SIG-M5 treated with dmso at 0.1 percent for 504 hours (cell line): ENCODE measurements at regions not wholly inside any gene's neighbourhood (a gene's known extent, or its start where the extent isn't known, plus 50 kb on each side); places are given as distances from the start of the nearest gene placed in this dataset.
"Not testable (repeated sequence)": the region's sequence is repeated elsewhere in the genome, so short reads cannot be mapped to it uniquely, and the experiment has no call there.

Source experiments
- DNase-seq: peaks from one replicate; lab custom pipeline; 2025; ENCODE audit not compliant: unreplicated experiment; lab: John Stamatoyannopoulos, UW

DNA sequence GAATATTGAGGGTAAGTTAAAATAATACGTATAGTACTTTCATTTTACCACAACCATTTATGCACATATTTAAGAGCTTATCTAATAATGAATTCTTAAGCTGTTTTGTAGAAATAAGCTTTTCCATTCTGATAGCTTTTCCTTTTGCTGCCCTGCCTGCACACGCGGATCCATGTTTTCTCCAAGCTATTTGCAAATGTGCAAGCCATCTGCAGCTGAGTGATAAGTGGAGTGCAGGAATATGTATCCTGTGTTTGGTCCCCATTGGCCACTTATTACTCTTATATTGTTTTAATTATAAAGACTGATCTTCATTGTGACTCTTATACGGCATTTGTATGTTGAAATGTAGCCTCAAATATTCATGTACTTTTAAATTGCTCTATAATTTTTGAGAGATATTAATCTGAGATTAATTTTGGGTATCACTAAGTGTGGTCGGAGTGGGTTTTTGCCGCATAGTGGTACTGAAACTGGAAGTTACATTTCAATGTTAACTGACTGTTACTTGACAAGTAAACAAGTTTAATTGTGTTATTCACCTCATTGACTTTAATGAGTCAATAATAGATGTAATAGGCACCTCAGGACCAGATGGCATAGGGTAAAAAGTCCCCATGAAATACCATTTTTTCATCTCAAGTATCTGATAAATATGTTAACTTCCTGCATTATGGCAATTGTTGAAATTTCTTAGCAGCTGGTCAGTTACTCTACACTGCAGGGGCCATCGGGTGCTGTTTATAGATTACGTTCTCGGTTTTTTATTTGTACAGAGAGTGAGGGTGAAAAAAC is 1567.4 kb downstream of the EFNB2 start:
- no peak for DNase-seq

DNA sequence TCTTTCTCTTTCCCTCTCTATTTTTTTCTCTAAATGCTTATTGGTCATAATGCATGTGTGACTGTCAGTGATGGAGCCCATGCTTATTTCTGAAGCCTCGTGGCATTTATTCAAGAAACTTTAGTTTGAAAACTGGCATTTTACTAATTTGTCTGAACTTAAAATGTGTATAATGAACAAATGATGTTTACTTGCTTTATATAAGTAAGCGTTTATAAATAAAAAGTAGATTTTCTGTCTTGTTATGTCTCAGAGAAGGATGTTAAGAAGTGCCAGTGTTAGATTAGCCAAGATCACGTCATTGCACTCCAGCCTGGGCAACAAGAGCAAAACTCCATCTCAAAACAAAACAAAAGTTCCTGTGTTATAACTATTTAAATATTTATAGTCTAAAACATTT is 1568.1 kb downstream of the EFNB2 start:
- DNase-seq, result no peak

DNA sequence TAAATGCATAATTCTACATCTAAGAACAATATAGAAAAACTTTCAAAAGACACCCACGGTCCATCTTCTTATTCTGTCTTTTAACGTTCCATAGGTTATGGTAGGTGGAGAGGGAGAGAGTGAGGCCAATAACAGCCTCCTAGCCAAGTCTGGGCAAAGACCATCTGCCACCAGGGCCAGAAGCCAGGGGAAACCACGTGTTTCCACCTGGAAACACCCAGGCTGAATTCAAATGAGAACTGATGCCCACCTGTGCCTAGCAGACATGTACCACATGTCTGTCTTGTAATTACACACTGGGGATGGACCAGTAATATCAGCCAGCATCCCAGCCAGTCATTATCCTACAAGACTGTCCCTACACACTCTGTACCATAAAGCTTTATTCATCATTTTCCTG is 1573.1 kb downstream of the EFNB2 start:
- DNase-seq, result no peak

DNA sequence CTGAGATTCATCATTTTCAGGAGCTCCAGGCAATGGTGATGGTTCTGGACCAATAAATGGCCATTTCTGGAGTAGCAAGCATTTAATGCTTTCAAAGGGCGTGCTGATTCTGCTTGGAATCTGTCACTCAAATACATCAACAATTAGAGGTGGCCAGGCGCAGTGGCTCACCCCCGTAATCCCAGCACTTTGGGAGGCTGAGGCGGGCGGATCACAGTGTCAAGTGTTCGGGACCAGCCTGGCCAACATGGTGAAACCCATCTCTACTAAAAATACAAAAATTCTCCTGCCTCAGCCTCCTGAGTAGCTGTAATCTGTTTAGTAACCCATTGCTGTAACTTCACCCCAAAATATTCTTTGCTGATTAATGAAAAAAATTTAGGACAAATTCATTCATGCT is 1574.2 kb downstream of the EFNB2 start:
- no peak for DNase-seq

DNA sequence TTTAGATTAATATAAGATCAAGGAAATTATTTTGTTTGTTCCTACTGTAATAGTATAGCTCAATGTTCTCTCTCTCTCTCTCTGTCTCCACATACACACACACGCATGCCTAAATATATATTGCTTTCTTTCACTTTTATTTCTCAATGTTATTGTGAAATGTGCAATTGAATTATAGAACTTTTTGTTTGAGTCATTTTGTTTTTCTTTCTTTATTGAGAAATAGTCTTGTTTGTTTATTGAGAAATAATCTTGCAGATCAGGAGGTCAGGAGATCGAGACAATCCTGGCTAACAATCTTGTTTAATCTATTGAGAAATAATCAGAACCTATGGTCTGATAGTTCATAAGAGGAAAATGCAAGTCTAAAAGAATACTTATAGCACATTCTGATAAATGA is 1581.3 kb downstream of the EFNB2 start:
- DNase-seq, result peak; percentile 61

DNA sequence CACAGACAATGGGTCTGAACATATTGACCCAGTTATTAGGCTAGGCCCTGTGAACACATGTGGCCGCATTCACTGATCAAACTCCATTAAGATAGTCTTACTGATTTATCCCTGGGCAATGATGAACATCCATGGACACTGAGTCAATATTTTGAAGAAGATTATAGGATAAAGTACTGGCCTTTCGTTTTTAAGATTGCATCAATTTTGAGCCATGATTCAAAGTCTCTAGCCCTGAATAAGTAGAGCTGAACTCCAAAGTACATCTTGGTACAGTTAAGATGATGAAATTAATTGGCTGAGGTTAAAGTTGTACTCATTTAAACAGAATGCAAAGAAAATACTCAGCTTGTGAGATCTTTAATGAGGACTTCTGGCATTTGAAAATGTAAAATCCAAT is 1581.9 kb downstream of the EFNB2 start:
- peak; percentile 23 for DNase-seq

DNA sequence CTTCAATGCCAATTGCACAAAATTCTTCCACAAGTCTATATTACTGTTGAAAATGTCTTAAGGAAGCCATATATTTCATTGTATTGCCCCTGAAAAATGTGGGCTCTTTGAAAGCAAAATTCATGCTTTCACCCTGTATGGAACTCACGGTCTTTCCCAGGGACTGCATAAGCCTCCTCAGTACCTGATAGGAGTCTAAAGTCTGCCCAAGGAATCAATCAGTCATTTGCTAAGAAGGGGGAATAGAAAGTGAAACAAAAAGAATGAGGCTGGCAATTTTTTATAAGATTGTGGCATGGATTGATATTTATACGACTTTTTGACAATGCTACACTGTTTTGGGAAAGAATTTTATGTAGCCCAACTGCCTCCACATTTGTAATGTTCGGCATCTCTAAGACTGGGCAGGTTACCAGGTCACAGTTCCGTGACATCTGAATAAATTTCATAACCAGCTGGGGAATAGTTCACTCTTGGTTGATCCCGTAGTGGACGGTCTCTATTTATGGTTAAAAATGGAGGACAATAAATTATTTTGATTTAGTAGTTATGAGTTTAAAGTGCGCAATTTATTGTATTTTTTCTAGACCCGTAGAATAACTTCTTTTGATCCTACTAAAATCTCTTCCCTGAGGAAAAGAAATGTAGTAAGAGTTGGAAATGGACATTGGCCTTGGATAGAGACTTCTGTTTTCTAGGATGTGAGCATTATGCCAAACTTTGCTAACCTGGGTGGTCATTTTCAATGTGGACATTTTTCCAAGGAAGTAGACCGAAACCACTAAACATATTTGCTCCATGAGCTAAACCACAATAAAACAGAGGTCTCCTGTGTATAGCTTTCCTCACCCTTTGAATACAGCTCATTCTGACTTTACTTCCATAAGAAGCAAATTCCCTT is 1585.4 kb downstream of the EFNB2 start:
- DNase-seq, result no peak

DNA sequence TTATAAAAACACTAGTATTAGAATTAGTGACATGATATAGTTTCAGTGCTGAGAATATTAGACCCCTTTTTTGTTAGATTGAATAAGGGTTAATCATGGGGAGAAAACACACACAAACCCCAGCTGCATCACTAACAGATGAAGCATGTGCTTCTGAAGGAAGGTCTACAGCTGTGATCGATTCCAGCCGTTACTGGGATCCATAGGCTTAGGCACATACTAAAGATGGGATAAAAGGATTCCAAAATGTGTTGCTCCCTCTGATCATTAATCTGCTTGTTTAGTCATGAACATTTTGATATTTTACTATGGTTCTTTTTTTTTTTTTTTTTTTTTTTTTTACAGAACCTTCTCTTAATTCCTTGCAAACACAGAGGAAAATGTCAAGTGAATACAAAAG is 1591.3 kb downstream of the EFNB2 start:
- no peak for DNase-seq

DNA sequence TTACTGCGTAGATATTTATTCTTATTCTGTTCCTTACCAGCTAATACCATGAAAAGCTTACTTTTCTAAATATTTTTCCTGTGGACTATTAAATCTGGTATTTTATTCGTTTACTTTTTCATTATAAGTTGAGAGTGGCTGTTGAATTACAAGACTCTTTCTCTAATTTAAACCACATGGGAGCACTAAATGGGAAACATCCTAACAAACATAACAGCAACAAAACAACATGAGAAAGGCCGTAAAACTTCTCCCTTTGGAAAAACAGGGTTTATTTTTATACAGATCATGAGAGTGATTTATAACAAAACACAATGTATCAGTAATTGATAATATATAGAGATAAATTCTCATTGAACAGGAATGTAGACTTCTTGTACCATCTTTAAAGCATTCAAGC is 1592.1 kb downstream of the EFNB2 start:
- DNase-seq, result no peak

DNA sequence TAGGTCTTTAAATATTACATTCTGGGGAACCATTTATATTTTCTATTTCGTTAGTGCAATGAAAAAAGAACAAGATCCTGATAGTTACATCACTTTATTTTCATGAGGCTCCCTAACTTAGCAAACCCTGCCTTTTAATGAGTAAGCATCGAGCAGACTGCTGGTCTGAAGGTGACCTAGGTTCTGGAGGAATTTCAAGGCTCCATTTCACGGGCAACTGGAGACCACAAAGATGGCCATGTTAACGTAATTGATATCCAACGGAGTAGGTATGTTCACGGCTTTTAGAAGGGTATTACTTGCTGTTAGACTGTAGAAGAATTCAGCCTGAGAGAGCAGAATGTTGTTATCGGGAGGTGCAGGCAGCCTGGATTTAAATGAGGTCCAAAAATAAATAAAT is 1597.6 kb downstream of the EFNB2 start:
- DNase-seq, result no peak

DNA sequence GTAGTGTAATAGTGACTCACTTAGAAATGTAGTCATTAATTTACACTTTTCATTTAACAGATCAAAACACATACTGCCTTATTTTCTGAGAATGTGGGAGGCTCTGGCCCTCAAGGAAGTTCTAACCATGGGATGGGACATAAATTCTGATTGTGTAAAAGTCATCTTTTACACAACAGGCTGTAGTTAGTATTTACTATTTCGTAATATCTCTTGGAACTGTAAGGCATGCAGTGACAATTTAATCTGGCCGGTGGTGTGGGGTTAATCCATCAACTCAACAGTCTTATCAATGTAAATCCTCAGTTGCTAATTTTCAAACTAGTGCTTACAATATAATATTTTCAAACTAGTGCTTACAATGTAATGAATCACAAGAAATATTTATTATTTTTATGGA is 1599.2 kb downstream of the EFNB2 start:
- DNase-seq, result no peak

DNA sequence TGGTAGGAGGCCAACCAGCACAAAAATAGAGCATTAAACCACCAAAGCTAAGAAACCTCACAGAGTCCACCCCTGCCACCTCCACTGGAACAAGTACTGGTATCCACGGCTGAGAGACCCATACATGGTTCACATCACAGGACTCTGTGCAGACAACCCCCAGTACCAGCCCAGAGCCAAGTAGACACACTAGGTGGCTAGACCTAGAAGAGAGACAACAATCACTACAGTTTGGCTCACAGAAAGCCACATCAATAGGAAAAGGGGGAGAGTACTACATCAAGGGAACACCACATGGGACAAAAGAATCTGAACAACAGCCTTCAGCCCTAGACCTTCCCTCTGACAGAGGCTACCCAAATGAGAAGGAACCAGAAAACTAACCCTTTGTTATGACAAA is 1614.9 kb downstream of the EFNB2 start:
- DNase-seq, result not testable (repeated sequence)

DNA sequence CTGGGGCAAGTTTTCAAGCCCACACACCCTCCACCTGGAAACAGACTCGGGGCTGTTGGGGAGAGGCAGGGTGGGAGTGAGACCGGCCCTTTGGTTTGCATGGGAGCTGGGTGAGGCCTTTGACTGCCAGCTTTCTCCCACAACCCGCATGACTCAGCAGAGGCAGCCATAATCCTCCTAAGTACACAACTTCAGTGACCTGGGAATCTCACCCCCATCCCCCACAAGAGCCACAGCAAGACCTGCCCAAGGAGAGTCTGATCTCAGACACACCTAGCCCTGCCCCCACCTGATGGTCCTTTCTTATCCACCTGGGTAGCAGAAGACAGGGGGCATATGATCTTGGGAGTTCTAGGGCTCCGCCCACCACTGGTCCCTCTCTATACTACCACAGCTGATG is 1615.4 kb downstream of the EFNB2 start:
- no peak for DNase-seq

DNA sequence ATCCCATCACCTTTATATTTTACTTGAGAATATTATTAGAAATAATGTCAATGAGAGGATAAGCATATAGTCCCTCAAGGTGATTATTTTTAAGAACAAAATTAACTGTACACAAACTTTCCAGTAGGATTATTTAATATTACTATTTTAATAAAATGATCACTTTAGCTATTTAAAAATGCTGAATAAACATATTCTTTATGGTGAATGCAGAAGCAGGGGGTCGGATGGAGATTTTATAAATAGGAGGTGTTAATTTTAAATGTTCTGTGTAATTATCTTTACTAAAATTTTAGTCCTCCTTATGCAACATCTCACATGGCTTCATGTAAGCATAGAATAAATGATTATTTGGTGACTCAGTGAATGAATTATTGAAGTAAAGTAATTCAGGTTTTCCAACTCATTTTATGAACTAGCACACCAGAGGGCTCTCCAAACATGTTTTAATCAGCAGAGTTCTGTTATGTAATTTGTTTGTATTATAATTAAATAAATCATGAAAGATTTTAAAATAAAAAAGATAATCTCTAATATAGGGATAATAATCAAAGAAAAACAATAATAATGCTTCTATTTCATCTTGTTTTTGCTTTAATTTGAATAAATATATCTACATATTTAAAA is 1635.2 kb downstream of the EFNB2 start:
- DNase-seq, result no peak

DNA sequence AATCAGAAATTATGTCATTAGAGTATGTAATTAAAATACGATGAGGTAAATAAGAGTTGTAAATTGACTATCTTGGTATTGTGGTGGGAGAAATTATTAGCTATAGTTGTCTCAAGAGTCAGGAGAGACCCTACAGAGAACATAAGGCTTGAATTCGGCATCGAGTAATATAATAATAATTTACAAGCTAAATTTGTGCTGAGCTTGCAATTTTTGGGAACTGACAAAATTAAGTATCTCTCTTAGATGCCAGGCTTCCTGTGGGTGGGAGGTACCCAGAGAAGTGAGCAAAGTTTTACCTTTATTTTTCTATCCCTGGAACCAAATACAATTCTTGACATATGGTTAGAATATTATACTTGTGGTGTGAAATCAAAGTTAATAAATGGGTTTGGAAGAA is 1637.0 kb downstream of the EFNB2 start:
- DNase-seq, result no peak

DNA sequence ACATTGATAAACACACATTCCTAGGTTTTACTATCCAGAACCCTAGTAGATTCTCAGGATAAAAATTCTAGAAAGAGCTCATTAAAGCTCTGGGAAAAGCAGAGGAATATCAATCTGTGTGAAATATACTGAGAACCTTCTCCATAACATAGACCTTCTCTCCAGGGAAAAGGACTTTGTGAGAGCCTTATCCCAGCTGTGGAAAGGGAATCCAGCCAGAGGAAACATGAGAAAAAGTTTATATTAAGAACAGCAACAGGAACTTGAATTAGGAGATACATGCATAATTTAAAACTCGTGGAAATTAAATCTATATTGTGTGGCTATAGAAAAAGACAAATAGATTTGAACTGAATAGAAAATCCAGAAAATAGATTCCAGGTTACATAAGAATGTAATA is 1639.9 kb downstream of the EFNB2 start:
- DNase-seq, result no peak

DNA sequence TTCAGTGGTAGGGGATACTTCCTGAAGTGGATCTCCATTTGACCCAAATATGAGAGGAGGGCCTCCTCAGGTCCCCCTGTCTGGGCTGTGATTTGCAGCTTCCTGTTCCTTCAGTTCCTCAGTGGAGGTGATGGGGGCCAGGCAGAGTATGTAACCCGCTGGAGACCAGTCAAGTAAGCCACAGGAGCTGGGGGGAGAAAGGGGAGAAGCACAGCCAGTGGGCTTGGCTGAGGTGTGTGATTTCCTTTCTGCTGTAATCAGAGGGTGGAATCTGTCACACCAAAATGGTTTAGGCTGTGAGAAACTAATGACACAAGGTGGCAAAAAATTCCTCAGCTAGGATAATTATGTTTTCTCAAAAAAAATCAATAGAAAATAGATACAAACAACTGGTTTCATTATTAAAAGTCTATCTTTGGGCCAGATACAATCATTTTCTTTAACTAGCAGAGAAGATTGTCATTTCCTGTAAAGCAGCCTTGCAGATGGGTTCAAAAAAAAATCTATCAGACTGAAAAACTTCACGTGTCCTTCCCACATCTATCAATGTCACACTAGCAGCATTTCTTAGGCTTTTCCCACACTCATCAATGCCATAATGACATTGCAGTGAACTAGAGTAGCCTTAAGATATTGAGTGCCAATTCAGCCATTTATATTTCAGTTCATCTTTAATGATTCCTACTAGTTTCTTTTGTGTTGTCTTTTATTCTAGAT is 1660.3 kb downstream of the EFNB2 start:
- no peak for DNase-seq

DNA sequence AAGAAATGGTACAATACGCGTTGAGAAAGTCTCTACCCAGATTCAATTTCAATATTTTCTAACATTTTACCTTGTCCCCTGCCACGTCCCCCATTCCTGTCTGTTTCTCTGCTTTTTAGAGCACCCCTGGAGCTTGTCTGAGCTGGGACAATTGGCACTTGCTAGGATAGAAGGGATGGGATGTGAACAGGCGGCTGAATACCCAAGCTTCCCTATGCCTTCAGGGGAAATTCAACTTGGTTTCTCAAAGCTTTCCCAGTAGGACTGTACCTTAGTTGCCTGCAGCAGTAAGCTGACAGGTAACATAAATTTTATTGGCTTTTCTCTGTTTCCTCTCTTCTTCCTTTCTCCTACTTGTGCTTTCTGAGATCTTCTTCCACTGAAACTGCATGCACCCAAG is 1663.3 kb downstream of the EFNB2 start:
- no peak for DNase-seq

DNA sequence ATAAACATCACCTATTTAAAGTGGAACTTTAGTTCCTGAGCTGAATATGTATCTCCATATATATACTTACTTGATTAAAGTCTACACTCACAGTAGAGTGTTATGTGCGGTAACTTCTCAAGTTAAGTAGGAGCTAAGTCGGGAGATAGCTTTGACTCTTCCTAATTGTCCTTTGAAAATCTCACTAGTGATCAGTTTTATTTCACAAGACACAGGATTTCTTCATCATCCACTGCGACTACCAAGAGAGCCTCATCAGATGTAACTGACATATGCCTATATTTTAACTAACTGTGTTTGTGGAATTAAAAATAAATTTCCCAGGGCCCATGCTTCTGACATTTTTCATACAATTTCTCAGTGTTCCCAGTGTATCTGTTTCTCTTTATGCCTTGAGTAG is 1664.0 kb downstream of the EFNB2 start:
- DNase-seq, result peak; percentile 82

DNA sequence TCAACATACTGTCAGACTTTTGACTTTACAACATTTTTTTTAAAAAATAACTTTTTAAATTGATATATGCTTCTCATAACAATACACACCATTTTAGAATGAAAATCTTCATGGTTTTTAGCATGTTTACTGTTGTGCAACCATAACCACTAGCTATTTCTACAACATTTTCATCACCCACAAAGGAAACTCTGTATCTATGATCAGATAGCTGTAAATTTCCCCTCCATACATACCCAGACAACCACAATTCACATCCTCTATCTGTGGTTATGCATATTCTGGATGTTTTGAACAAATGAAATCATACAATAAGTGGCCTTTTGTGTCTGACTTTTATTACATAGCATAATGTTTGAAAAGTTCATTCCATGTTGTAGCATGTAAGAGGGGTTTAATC is 1666.0 kb downstream of the EFNB2 start:
- DNase-seq, result peak; percentile 94

DNA sequence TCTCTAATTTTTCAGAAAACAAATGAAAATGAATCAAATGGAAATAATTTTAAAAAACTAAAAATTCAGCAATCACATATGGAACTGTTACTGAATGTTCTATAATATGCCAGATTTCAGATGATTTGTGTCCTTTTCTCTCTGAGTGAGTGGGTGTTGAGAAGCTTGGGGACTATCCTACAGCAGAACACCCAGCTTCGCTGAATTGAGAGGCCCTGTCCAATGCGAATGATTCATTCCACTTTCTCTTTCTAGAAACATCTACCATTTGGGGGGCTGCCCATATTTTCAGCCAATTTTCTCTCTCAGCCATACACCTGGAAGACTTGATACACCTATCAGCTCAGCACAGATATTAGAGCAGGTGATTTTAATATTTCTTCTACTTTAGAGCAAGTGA is 1666.7 kb downstream of the EFNB2 start:
- DNase-seq, result no peak
